ENCODE measurements at regions not wholly inside any gene's neighbourhood (a gene's known extent, or its start where the extent isn't known, plus 50 kb on each side); places are given as distances from the start of the nearest gene placed in this dataset.

- Histone ChIP-seq H3K9me3 (ENCODE audit: control insufficient read depth in 4 of 4, low read length in 3 of 4) (no peaks in the 10 kb centered on the region), H3K4me3 (ENCODE audit: low read depth in 1 of 3, low read length in 3 of 3) (no peak overlapping the region), H3K27ac (ENCODE audit: low read depth in 1 of 2, low read length in 2 of 2) (no peak overlapping the region), H3K4me1 (ENCODE audit: control insufficient read depth in 4 of 4, insufficient read depth in 4 of 4, low read length in 3 of 4) (no peaks in the 10 kb centered on the region), H3K9ac (ENCODE audit: low read depth in 1 of 2, low read length in 2 of 2) (no peak overlapping the region), H3K36me3 (ENCODE audit: control insufficient read depth in 4 of 4, insufficient read depth in 3 of 4, low read depth in 1 of 4, low read length in 3 of 4) (no peaks in the 10 kb centered on the region), H3K27me3 (ENCODE audit: control insufficient read depth in 4 of 4, insufficient read depth in 4 of 4, low read length in 3 of 4) (no peaks in the 10 kb centered on the region)
- WGBS: 84% methylated on average over 10 of the region's 10 CpGs
- TF ChIP-seq MAX (IDR thresholded peaks at IDR 0.05) (no peak), FOXA1 (IDR thresholded peaks at IDR 0.05) (no peak), NR2F2 (IDR thresholded peaks at IDR 0.05) (no peak), EGR1 (IDR thresholded peaks at IDR 0.05; ENCODE audit: low read depth in 2 of 2) (no peak), YY1 (IDR thresholded peaks at IDR 0.05) (no peak), FOXA2 (IDR thresholded peaks at IDR 0.05) (no peak)
- no peak for DNase-seq (ENCODE audit: low spot score)
Measured at GRCh38 chr14:105917933-105918436, 391.6 kb downstream of the TMEM121 start.

GRCh38 chr14:105918496-105919262 lies 392.3 kb downstream of the TMEM121 start:
- Histone ChIP-seq H3K27me3 (ENCODE audit: control insufficient read depth in 4 of 4, insufficient read depth in 4 of 4, low read length in 3 of 4) (no peaks in the 10 kb centered on the region), H3K36me3 (ENCODE audit: control insufficient read depth in 4 of 4, insufficient read depth in 3 of 4, low read depth in 1 of 4, low read length in 3 of 4) (no peaks in the 10 kb centered on the region), H3K9me3 (ENCODE audit: control insufficient read depth in 4 of 4, low read length in 3 of 4) (no peaks in the 10 kb centered on the region), H3K9ac (ENCODE audit: low read depth in 1 of 2, low read length in 2 of 2) (no peak overlapping the region), H3K4me1 (ENCODE audit: control insufficient read depth in 4 of 4, insufficient read depth in 4 of 4, low read length in 3 of 4) (no peaks in the 10 kb centered on the region), H3K27ac (ENCODE audit: low read depth in 1 of 2, low read length in 2 of 2) (no peak overlapping the region), H3K4me3 (ENCODE audit: low read depth in 1 of 3, low read length in 3 of 3) (no peak overlapping the region)
- no peak for TF ChIP-seq CTCF (IDR thresholded peaks at IDR 0.05; ENCODE audit: low read depth, low read length, missing input control)
- TF ChIP-seq JUND (IDR thresholded peaks at IDR 0.05): no peak
- no peak for TF ChIP-seq NR2F2 (IDR thresholded peaks at IDR 0.05)
- TF ChIP-seq GABPA (IDR thresholded peaks at IDR 0.05 in 1 of 2, conservative IDR thresholded peaks at IDR 0.05 in 1 of 2): no peak
- TF ChIP-seq EGR1 (IDR thresholded peaks at IDR 0.05; ENCODE audit: low read depth in 2 of 2): no peak
- TF ChIP-seq FOXA2 (IDR thresholded peaks at IDR 0.05): no peak
- no peak for TF ChIP-seq HNF4A (conservative IDR thresholded peaks at IDR 0.05)
- TF ChIP-seq, protein P1, sequence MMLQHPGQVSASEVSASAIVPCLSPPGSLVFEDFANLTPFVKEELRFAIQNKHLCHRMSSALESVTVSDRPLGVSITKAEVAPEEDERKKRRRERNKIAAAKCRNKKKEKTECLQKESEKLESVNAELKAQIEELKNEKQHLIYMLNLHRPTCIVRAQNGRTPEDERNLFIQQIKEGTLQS (IDR thresholded peaks at IDR 0.05): no peak
- TF ChIP-seq, protein P2, sequence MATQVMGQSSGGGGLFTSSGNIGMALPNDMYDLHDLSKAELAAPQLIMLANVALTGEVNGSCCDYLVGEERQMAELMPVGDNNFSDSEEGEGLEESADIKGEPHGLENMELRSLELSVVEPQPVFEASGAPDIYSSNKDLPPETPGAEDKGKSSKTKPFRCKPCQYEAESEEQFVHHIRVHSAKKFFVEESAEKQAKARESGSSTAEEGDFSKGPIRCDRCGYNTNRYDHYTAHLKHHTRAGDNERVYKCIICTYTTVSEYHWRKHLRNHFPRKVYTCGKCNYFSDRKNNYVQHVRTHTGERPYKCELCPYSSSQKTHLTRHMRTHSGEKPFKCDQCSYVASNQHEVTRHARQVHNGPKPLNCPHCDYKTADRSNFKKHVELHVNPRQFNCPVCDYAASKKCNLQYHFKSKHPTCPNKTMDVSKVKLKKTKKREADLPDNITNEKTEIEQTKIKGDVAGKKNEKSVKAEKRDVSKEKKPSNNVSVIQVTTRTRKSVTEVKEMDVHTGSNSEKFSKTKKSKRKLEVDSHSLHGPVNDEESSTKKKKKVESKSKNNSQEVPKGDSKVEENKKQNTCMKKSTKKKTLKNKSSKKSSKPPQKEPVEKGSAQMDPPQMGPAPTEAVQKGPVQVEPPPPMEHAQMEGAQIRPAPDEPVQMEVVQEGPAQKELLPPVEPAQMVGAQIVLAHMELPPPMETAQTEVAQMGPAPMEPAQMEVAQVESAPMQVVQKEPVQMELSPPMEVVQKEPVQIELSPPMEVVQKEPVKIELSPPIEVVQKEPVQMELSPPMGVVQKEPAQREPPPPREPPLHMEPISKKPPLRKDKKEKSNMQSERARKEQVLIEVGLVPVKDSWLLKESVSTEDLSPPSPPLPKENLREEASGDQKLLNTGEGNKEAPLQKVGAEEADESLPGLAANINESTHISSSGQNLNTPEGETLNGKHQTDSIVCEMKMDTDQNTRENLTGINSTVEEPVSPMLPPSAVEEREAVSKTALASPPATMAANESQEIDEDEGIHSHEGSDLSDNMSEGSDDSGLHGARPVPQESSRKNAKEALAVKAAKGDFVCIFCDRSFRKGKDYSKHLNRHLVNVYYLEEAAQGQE (IDR thresholded peaks at IDR 0.05): no peak
- TF ChIP-seq RAD21 (IDR thresholded peaks at IDR 0.05): no peak
- no peak for DNase-seq (ENCODE audit: low spot score)
- WGBS: 76% methylated on average over 17 of the region's 17 CpGs
